Esophagus squamous epithelium (tissue), 5 donors: ENCODE measurements at regions not wholly inside any gene's neighbourhood (a gene's known extent, or its start where the extent isn't known, plus 50 kb on each side); places are given as distances from the start of the nearest gene placed in this dataset.
"Not testable (repeated sequence)": the region's sequence is repeated elsewhere in the genome, so short reads cannot be mapped to it uniquely, and the experiment has no call there.

Experiments used
- DNase-seq: peaks from one replicate; lab custom pipeline; 2025; lab: John Stamatoyannopoulos, UW
- H3K27ac ChIP-seq, 4 donors: fragments of 200-600 bp; sonication (generic); one replicate each; pipeline ENCODE4 v1.5.1; 2016 to 2019; ENCODE audit warnings: mild to moderate bottlenecking in 1 of 4
- H3K27me3 ChIP-seq, 4 donors: fragments of 200-600 bp; sonication (generic); 1 replicate in 3 of 4; 2 replicates in 1 of 4; pipeline versions ENCODE4 v1.5.1 to v1.6.0; 2017 to 2021; ENCODE audit warnings: antibody characterized with exemption in 1 of 4
- H3K36me3 ChIP-seq, 3 donors: fragments of 200-600 bp; sonication (generic); one replicate each; pipeline ENCODE4 v1.5.1; 2016 to 2019
- H3K4me1 ChIP-seq, 3 donors: fragments of 200-600 bp; sonication (generic); one replicate each; pipeline ENCODE4 v1.5.1; 2017 to 2019
- H3K4me3 ChIP-seq, 4 donors: fragments of 200-600 bp; sonication (generic); 1 replicate in 3 of 4; 2 replicates in 1 of 4; pipeline ENCODE4 v1.5.1; 2016 to 2019; ENCODE audit warnings: mild to moderate bottlenecking in 2 of 4, moderate library complexity in 1 of 4
- H3K9me3 ChIP-seq, 3 donors: fragments of 200-600 bp; sonication (generic); one replicate each; pipeline ENCODE4 v1.5.1; 2016 to 2019
- CTCF ChIP-seq, 6 experiments: fragments of 450-650 bp in 4 of 6; fragments of 200-600 bp in 2 of 6; sonication (generic) in 2 of 6; IDR thresholded peaks; one replicate each; pipeline ENCODE4 v1.5.1; 2016 to 2019; ENCODE audit warnings: antibody characterized with exemption in 6 of 6, mild to moderate bottlenecking in 4 of 6, moderate library complexity in 4 of 6
- POLR2A ChIP-seq, 4 donors: fragments of 450-650 bp; IDR thresholded peaks; one replicate each; pipeline ENCODE4 v1.6.1; 2017; ENCODE audit warnings: antibody characterized with exemption in 4 of 4, mild to moderate bottlenecking in 4 of 4, moderate library complexity in 3 of 4
- WGBS, 2 donors: methylation state at CpG; one replicate each; pipeline ENCODE4 v1.1.5; 2018; 5-methylcytosine and 5-hydroxymethylcytosine counted together
- intact Hi-C: fragments of 100-400 bp; cut with DNase I; formaldehyde crosslinking; loops from one replicate; pipeline ENCODE4 v1.15.0; 2022
- donor health status: DM: yes; HTN: yes; CAD: no.

- TF ChIP-seq POLR2A (IDR thresholded peaks at IDR 0.05) (no peak), CTCF (IDR thresholded peaks at IDR 0.05) (no peak)
- intact Hi-C loops = no loop called here
- Histone ChIP-seq H3K4me3 (no peak overlapping the region), H3K27me3 (no peaks in the 10 kb centered on the region), H3K4me1 (no peaks in the 10 kb centered on the region), H3K9me3 (no peaks in the 10 kb centered on the region), H3K27ac (no peak overlapping the region), H3K36me3 (no peaks in the 10 kb centered on the region)
- WGBS, 2 donors = 77 to 89% methylated on average over 5 of the region's 5 CpGs
- DNase-seq = no peak
Observed at GRCh38 chr14:89728964-89729363, 225.6 kb downstream of the EFCAB11 start.

DNA sequence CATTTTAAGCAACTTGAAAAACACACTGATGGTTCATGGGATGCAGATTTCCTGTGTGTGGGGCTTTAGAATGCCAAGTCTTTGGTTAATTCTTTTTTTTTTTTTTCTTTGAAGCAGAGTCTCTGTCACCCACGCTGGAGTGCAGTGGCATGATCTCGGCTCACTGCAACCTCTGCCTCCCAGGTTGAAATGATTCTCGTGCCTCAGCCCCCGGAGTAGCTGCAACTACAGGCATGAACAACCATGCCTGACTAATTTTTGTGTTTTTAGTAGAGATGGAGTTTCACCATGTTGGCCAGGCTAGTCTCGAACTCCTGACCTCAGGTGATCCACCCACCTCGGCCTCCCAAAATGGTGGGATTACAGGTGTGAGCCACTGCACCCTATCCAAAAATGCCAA is 228.3 kb downstream of the EFCAB11 start:
- H3K36me3 ChIP-seq, H3K4me3 ChIP-seq, H3K27ac ChIP-seq, intact Hi-C loops, DNase-seq, H3K9me3 ChIP-seq, H3K27me3 ChIP-seq: not testable (repeated sequence)
- 73 to 88% methylated on average over 4 of the region's 6 CpGs for WGBS, 2 donors
- peaks cover 0 to 13% (median 10%) of the 10 kb centered on the region in 3 donors for H3K4me1 ChIP-seq

- H3K27me3 ChIP-seq = no peaks in the 10 kb centered on the region
- no peaks in the 10 kb centered on the region for H3K36me3 ChIP-seq
- H3K27ac ChIP-seq = no peak overlapping the region
- DNase-seq = no peak
- peaks cover 0 to 27% (median 10%) of the 10 kb centered on the region in 3 donors for H3K4me1 ChIP-seq
- 63 to 70% methylated on average over 8 of the region's 8 CpGs for WGBS, 2 donors
- peak overlapping the region in 1 of 4 donors; percentile 35 for H3K4me3 ChIP-seq
- intact Hi-C loops = no loop called here
- no peaks in the 10 kb centered on the region for H3K9me3 ChIP-seq
- TF ChIP-seq CTCF (IDR thresholded peaks at IDR 0.05) (no peak), POLR2A (IDR thresholded peaks at IDR 0.05) (no peak)
Observed at GRCh38 chr14:89724628-89724960, 229.9 kb downstream of the EFCAB11 start.

- no peaks in the 10 kb centered on the region for H3K36me3 ChIP-seq
- H3K27me3 ChIP-seq = no peaks in the 10 kb centered on the region
- H3K27ac ChIP-seq = no peak overlapping the region
- intact Hi-C loops = no loop called here
- no peaks in the 10 kb centered on the region for H3K9me3 ChIP-seq
- no peak for DNase-seq
- WGBS, 2 donors = 55 to 64% methylated on average over 7 of the region's 7 CpGs
- H3K4me1 ChIP-seq = peaks cover 0 to 29% (median 10%) of the 10 kb centered on the region in 3 donors
- TF ChIP-seq CTCF (IDR thresholded peaks at IDR 0.05) = no peak
- no peak overlapping the region for H3K4me3 ChIP-seq
Observed at GRCh38 chr14:89723930-89724627, 230.5 kb downstream of the EFCAB11 start.

DNA sequence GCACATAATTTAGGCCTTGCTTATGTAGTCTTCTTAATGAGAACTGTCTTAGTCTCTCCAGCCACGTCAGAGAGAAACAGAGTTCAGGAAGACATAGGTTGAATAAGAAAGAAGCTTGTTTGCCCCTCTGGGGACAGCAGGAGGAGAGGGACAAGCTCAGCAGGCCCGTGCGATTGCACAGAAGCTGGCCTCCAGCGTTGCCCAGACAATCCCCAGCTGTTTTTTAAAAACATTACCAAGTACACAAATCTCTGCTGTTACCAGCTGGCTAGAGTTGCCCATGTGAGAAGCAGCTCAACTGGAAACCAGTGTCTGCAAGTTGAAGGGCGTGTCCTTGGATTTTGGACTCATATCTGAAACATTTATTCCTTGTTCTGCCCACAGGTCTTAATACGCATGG is 232.6 kb downstream of the EFCAB11 start:
- intact Hi-C loops = no loop called here
- Histone ChIP-seq H3K27ac (peak overlapping the region in 1 of 4 donors; percentile 71), H3K36me3 (no peaks in the 10 kb centered on the region), H3K9me3 (no peaks in the 10 kb centered on the region), H3K4me1 (peaks cover 0 to 29% (median 10%) of the 10 kb centered on the region in 3 donors), H3K4me3 (no peak overlapping the region), H3K27me3 (no peaks in the 10 kb centered on the region)
- TF ChIP-seq POLR2A (IDR thresholded peaks at IDR 0.05) = no peak
- TF ChIP-seq CTCF (IDR thresholded peaks at IDR 0.05) = no peak
- DNase-seq = no peak
- 46 to 56% methylated on average over 4 to 5 of the region's 6 CpGs for WGBS, 2 donors
